ENCODE measurements at regions not wholly inside any gene's neighbourhood (a gene's known extent, or its start where the extent isn't known, plus 50 kb on each side); places are given as distances from the start of the nearest gene placed in this dataset.

- no peak overlapping the region for H3K4me3 ChIP-seq (replicated peaks; ENCODE audit: insufficient read depth, low read length)
- no peak for DNase-seq (ENCODE audit: low read depth in 1 of 2, low spot score in 1 of 2)
- H3K27ac ChIP-seq (replicated peaks): peak overlapping the region; percentile 66
- no peak for TF ChIP-seq GABPA (IDR thresholded peaks at IDR 0.05; ENCODE audit: low read depth)
- TF ChIP-seq SPI1 (IDR thresholded peaks at IDR 0.05; ENCODE audit: borderline replicate concordance, low read depth): peak; percentile 2; the same call in 1 of the 2 replicates
- no peaks in the 10 kb centered on the region for H3K27me3 ChIP-seq (ENCODE audit: insufficient read depth, poor library complexity, severe bottlenecking)
These were observed 52.6 kb upstream of the UNC5C start for GRCh38 chr4:95601356-95601755.

DNA sequence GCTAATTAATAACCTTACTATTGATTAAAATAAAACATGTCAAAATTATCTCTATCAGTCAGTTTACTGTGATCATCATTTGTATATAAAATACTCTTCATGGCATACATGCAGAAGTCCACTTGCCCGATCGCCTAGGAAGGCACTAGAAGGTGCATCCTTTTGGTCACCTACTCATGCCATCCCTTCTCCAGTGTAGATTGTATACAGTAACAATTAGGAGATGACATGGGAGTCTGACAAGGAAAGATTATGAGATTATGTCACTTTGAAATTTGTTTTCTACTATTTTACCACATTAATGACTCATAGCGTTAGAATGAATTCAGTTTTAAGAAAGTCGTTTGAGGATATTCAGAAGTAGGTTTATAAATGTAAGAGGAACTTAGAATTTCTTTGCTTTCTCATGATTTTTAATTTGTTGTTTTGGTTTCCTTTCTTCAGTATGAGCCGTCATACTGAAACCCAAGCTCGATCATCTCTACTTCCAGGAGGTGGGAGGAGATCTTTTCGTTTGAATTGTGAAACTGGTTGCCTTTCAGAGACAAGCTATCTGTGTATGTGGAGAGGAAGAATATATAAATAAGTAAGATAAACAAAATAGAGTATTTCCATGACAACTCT is 51.1 kb upstream of the UNC5C start:
- H3K27me3 ChIP-seq (ENCODE audit: insufficient read depth, poor library complexity, severe bottlenecking): no peaks in the 10 kb centered on the region

More for the DNA sequence above, 51.1 kb upstream of the UNC5C start:
- TF ChIP-seq POLR2AphosphoS5 (IDR thresholded peaks at IDR 0.05; ENCODE audit: low read depth) (no peak), SPI1 (IDR thresholded peaks at IDR 0.05; ENCODE audit: borderline replicate concordance, low read depth) (no peak), GABPA (IDR thresholded peaks at IDR 0.05; ENCODE audit: low read depth) (no peak), CTCF (IDR thresholded peaks at IDR 0.05; ENCODE audit: insufficient read depth, low read length) (no peak), REST (IDR thresholded peaks at IDR 0.05; ENCODE audit: insufficient replicate concordance, low read depth) (no peak)
- Histone ChIP-seq H3K4me3 (replicated peaks; ENCODE audit: insufficient read depth, low read length) (no peak overlapping the region), H3K27ac (replicated peaks) (peak overlapping the region; percentile 66)
- peak in 1 of 2 experiments; percentile 46 for DNase-seq (ENCODE audit: low read depth in 1 of 2, low spot score in 1 of 2)

All from HL-60 (cell line).